GM19438 (cell line): ENCODE measurements at regions not wholly inside any gene's neighbourhood (a gene's known extent, or its start where the extent isn't known, plus 50 kb on each side); places are given as distances from the start of the nearest gene placed in this dataset.

ENCODE experiments used
- ATAC-seq: cut with Tn5 transposase; IDR thresholded peaks from one replicate; pipeline ENCODE4 v1.9.1; 2021; ENCODE audit warnings: low read depth; ENCODE audit not compliant: unreplicated experiment

DNA sequence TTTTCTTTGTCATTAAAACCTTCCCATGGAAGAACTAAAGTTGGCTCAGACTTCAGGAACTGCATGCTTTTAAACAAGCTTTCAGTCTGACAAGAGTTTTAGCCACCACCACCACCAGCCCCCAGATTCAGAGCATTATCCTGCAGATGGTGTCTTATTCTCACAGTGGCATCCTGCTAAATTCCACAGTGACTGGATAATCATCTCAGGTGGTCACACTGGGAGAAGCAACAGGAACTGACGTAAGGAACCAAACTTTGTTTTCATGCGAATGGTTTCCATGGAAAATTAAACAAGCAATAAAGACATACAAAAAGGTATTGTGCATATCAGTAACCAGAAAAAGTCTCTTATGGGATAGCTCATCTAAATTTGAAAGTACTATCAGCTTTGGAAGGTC, 370.7 kb downstream of the FBXW7 start:
- ATAC-seq, result no peak

DNA sequence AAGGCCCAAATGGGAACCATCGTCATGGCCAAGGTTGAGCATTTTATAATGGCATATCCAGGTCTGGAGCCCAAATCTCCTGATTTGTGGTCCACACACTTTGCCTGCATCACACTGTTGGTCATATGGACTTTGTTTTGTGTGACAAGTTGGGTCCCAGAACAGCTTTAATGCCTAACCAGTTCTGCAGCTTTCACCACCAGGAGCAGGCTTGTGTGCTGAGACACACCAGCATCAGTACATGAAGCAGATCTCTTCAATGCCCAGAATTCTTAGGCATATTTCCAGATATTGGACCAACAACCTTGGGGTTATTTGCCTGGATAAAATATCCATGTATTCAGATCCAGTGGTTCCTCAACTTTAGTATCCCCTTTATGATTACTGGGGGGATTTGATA, 371.3 kb downstream of the FBXW7 start:
- no peak for ATAC-seq

DNA sequence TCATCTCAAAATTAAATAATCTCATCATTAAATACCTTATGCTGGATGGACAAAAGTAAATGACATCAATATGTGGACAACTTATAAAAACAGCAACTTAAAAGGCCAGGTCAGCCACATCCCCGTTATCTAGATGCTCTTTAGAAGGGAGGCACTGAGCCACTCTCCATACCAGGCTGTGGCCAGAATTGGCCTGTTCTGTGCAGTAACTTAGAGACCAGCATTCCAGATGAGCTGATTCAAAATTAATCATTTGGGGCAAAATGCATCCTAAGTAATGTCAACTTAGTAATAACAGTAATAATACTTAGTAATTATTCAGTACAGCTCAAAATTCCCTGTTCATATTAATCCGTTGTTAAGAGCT, 373.6 kb downstream of the FBXW7 start:
- ATAC-seq, result no peak

DNA sequence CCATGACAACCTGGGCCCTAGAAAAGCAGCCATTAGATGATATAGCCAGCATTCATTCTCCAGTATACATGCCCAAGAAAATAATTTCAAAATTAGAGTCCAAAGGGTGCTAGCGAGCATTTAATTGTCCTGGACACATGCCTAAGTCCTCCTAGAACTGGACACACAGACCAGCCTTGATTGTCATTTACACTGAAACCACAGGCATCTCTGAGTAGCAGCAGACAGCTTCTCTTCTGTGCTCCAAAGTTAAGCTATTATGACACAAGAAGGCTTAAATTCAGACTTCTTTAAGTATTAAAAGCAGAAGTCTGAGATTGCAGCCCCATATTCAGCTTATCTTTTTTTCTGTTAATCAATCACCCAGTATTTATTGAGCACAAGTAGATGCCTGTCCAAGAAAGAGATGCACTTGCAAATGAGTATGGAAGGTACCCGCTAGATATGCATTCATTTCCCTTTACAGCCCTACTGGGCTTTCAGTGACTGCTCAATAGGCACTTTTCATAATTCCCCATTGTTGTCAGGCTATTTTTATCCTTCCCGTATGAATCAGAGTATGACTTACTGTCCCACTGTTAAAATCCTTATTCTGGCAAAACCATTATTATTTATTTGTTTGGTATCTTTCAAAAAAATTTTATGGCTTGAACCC, 374.1 kb downstream of the FBXW7 start:
- ATAC-seq, result no peak

DNA sequence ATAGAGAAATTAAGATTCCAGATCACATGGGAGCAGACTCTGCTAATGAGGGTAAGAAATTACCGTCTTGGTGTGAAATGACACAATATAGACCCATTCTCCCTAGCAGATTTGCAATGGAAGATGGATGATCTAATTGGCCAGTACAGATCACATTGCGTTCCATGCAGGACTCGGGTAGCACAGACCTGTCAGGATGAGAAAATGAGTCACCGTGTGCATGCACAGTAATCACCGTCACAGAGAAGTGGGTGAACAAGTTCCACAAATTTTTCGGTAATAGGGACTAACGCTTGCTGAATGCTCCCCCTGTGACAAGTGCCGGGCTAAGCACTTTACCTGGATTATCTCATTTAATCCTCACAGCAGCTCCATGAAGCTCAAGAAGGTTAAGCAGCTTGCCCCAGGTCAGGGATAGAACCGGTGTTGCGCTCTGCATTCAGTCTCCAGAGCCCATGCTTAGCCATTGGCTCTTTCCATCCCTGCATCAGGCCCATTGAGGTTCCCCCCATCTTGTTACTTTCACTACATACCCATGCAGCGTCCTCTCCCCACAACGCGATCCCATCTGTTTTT, 375.6 kb downstream of the FBXW7 start:
- ATAC-seq, result no peak

DNA sequence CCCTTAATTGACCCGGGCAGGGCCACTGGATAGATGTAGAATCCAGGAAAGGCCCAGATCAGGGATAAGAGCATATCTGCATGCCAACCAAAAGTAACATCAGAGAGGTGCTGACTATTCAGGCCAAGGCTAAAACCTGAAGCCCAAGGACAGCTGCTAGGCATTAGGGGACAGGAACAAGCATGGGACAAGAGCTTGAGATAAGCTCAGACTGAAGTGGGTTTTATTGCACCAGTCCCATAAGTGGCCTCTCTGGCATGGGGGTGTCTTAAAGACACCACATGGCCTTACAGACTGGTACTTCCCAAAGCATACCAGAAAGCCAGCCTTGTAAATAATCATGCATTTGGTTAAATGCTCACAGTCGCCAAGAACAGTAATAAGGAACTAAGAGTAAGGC, 376.1 kb downstream of the FBXW7 start:
- no peak for ATAC-seq

DNA sequence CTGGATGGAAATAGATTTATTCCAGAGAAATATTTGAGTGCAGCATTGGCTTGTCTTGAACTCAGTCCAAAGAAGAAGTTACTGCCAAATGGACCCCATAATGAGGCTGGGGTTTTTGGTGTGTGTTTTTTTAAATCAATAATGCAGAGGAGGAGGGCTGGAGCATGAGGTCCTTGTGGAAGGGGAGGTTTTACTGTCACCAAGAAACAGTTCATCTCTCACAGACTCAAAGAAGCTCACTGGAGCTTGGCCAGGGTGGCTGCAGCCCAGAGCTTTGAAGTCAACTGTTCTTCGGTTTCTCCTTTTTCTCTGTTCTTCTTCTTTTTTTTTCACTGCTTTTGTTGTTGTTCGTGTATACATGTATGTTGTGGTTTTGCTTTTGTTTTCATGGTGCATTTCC, 377.7 kb downstream of the FBXW7 start:
- ATAC-seq, result no peak

DNA sequence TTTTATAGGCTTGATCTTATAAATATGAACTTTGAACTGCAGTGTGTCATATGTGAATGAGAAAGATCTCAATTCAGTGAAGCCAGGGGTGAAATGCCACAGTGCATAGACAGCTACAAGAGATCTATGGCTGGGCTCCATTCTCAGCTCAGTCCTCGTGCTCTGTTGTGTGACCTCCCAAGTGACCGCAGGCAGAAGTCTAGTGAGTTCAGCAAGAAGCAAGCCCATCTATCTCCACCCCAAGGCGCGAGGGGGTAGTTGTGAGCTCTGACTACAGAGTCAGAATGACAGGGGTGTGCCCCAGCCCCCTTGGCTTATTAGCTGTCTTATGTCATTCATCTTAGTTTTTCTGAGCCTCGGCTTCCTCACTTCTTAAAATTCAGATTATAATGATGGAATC, 378.3 kb downstream of the FBXW7 start:
- ATAC-seq, result no peak

DNA sequence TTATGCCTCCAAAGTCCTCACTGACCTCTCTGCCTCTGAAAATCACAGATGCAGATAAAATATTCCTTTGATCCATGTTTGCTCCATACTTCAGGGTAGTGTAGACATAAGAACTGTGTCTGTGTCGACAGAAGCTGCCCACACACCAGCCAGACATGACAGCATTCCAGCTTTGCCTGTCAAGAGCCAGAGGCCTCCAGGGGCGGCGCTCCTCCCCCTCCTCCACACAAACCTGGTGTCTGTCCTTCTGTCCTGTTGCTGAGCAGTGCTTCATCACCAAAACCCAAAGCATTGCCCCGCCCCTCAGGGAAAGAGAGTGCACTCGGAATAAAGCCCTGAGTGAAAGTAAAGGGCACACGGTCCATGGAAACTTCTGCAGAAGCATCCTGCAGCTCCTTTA, 379.4 kb downstream of the FBXW7 start:
- no peak for ATAC-seq

DNA sequence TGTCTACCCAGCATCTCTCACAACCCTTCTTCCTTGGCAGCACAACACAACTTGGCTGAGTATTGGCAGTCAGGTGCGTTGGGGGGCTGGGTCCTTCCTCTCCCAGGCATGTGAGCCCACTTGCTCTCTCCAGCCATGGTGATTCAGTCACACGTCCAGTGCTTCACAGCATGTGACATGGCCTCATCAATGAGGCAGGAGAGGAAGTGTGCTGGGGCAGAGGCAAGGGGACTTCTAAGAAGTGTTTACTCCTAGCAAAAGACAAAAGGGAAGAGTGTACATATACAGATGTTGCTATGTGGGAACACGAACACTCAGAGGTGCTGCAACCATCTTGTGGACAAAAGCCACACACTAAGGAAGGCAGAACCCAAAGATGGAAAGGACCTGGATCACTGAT, 380.8 kb downstream of the FBXW7 start:
- no peak for ATAC-seq

DNA sequence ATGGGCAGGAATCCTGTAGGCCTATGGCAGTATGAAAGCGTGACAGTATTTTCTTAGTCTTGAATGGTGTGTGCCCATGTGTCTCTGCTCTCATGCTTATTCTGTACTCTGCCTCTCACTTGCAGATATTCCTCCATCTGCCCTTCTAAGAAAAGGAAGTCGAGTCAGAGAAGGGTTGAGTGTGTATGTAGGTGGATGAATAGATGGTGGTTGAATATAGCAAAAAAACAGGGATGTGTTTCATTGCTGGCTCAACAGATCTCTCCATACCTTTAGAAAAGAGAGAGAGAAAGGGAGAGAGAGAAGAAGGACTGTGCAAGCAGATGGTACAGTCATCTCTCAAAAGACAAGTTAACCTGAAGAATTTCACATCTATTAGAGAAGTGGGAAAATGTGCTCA, 381.5 kb downstream of the FBXW7 start:
- ATAC-seq, result no peak

DNA sequence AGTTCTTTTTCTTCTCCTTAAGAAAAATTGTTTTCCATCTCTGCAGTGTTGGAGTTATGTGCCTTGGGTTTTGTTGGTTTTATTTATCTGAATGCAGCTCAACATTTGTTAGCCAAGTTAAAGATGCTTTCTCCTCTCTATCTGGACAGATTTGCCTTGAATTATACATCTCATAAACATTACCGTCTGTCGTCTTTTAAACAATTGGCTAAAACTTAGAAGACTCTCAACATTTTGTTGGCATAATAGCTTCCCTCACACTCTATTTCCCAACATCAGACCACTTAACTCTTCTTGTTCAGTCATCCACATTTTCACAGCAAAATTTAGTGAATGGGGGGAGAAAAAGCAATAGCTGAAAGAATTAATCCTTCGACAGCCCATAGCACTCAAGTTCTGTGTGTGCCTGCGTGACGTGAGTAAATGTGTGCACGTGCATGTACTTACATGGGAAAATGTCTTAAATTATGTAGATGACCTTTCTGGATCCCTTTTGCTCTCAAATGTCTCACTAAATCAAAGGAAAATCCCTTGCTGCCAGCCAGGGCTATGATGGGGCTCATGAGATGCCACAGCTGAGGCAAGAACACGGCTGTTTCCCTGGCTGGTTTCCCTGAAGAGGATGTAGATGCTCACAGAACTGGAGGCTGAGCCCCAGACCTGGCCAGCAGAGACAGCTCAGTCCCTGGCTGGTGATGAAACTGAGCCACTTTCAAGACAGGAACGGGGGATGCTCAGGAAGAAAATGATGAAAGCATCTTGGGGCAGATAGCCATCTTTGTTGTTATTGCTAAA, 382.2 kb downstream of the FBXW7 start:
- no peak for ATAC-seq

DNA sequence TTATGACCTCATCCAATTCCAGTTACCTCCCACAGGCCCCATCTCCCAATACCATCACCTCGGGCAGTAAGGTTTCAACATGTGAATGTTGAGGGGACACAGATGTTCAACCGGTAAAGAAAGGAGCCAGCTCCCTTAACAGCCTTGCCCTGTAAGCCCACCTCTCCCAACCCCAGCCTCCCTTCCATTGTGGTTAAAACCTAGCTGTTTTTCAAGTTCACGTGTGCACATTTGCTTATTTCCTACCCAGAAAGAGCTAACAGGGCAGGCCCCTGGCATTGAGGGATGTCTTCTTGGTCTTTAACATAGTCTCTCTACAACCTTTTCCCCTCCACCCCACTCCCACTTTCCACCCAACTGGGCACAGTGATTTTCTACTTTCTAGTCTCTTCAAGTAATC, 385.7 kb downstream of the FBXW7 start:
- no peak for ATAC-seq

DNA sequence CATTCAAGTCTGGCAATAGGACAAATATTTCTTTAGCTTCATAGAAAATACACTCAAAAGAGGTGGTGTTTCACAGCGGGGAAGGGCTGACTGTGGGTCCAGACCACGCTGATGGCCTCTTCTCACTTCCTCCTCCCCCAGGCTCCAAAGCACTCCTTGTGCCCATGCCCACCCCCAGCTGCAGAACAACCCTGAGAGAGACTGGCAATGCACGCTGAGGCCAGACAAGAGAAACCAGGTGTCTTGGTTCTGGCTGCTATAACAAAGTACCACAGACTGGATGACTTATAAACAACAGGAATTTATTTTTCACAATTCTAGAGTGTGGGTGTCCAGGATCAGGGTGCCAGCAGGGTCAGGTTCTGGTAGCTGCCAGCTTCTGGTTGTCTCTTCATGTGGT, 386.1 kb downstream of the FBXW7 start:
- no peak for ATAC-seq

DNA sequence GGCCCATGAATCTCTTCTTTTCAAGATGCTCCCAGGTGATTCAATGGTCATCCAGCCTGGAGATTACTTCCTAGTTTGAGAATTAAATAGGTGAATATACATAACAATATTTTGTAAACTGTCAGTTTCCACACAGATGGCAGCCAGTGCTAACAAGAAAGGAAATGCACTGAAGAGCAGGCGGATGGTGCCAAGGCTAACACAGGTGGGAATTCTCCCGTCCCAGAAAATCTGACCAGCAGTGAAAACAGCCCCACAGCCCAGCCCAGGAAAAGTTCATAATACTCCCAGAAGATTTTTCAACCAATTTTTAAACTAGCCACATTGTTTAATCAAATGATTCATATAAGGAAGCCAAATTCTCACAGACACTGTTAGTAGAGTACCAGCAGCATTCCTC, 387.2 kb upstream of the GATB start:
- ATAC-seq, result no peak

DNA sequence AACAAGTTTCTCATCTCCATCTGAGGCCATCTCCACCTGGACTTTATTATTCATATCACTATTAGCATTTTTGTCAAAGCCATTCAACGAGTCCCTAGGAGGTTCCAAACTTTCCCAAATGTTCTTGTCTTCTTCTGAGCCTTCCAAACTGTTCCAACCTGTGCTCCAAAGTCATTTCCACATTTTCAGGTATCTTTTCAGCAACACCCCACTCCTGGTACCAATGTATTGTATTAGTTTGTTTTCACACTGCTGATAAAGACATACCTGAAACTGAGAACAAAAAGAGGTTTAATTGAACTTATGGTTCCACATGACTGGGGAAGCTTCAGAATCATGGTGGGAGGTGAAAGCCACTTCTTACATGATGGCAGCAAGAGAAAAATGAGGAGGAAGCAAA, 385.4 kb upstream of the GATB start:
- no peak for ATAC-seq

DNA sequence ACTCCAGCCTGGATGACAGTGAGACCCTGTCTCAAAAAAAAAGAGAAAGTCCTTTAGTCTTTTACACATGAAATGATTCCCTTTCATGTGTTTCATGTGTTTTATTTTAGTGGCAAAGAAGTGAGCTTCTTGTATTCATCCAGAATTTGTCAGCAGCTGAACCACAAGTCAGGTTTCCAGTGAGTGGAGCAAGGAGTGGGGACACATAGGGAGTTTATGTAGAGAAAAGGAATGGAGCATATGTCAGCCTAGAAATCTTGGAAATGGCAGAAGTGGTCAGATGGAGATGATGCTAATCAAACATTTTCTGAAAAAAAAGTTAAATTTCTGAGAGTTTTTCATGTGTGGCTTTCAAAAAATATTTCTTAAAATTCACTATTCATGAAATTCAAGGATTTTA, 383.0 kb upstream of the GATB start:
- ATAC-seq, result no peak

DNA sequence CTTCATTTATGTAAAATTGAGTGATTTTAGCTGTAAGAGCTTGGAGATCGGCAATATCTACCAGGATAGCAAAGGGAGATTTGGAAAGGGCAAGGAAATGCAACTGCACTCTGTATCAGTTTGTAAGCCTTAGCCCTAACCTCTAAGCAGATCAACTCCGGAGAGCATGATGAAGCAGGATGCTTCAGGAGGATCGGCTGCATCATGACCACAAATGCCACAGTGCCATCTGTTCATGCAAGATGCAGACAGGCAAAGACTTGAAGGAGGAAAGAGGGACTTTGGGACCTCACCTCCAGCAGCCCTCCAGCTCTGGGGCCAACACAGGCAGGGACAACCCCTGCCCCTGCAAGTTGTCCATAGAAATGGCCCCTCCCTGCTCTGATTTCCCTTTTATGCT, 377.6 kb upstream of the GATB start:
- ATAC-seq, result no peak

DNA sequence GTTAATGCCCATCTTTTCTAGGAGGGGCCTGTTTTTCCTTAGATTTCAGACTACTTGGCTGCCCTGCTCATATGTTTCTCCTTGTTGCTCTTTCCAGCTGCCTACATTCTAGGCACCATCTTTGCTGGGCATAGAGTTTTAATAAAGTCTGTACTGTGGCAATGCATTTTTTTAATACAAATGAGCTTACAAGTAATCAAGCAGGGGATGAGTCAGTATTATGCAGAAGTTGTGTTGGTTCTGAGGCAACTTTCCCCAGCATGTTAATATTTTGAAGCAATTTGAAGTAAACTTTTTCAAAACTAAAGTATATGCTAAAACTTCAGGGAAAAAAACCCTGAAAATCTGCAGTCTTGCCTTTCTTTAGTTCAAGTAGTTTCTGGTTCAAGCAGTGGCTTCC, 372.0 kb upstream of the GATB start:
- ATAC-seq, result no peak

DNA sequence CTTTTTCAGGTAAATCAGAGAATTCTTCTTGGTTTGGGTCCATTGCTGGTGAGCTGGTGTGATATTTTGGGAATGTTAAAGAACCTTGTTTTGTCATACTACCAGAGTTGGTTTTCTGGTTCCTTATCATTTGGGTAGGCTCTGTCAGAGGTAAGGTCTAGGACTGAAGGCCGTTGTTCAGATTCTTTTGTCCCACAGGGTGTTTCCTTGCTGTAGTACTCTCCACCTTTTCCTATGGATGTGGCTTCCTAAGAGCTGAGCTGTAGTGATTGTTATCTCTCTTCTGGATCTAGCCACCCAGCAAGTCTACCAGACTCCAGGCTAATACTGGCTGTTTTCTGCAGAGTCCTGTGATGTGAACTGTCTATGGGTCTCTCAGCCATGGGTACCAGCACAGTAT, 367.5 kb upstream of the GATB start:
- no peak for ATAC-seq

DNA sequence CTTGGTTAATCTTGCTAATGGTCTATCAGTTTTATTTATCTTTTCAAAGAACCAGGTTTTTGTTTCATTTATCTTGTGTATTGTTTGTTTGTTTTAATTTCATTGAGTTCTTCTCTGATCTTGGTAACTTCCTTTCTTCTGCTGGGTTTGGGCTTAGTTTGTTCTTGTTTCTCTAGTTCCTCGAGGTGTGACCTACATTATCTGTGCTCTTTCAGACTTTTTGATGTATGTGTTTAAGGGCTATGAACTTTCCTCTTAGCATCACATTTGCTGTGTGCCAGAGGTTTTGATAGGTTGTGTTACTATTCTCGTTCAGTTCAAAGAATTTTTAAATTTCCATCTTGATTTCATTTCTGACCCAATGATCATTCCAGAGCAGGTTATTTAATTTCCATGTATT, 365.4 kb upstream of the GATB start:
- no peak for ATAC-seq

DNA sequence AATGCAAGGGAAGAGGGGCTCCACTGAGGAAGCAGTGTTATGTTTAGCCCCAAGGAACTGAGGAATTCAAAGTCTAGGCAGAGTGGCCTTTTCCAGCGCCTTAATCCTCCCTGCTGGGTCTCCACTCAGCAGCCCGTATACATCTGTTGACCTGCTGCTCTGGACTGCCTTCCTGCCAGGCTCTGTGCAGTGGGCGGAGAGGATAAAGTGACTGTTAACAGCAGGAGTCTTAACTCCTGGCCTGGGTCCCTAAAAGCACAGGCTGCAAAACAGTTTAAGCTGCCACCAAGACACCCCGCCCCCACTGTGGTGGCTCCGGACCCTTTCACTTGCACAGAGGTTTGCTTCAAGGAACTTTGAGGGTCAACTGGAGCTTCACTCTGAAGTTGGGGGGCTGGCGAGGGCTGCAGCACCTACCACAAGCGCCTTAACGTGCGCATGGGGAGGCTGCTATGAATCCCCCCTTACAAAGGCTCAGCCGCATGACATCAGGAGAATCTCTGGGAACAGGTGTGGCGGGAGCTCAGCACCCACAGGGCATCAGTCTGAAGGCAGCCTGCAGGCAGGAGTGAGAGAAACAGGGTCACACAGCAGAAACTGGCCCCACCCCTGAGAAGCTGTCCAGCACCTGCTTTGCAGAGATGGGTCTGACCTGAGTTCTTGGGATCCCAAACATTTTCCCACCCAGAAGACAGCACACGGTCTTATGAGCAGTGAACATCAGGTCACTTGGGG, 358.2 kb upstream of the GATB start:
- no peak for ATAC-seq
